ENCODE measurements at regions not wholly inside any gene's neighbourhood (a gene's known extent, or its start where the extent isn't known, plus 50 kb on each side); places are given as distances from the start of the nearest gene placed in this dataset.

- H3K4me3 ChIP-seq (ENCODE audit: low read depth in 1 of 2, low read length in 2 of 2), result no peak overlapping the region
- WGBS, 2 donors, result 76 to 79% methylated on average over 3 of the region's 3 CpGs
- H3K27ac ChIP-seq (ENCODE audit: low read depth in 2 of 2, low read length in 1 of 2), result no peak overlapping the region
- H3K27me3 ChIP-seq (ENCODE audit: control insufficient read depth in 1 of 2, insufficient read depth in 2 of 2, low read length in 2 of 2), result no peaks in the 10 kb centered on the region
- no peaks in the 10 kb centered on the region for H3K36me3 ChIP-seq (ENCODE audit: control insufficient read depth in 2 of 2, insufficient read depth in 2 of 2, low read length in 1 of 2)
- H3K9me3 ChIP-seq (ENCODE audit: control insufficient read depth in 2 of 2, insufficient read depth in 1 of 2, low read depth in 1 of 2, low read length in 1 of 2), result peaks cover 0 to 2% of the 10 kb centered on the region in 2 donors
- H3K4me1 ChIP-seq (ENCODE audit: control insufficient read depth in 2 of 2, insufficient read depth in 2 of 2, low read length in 1 of 2), result no peaks in the 10 kb centered on the region
These were observed 231.6 kb downstream of the CXXC4 start for GRCh38 chr4:104263100-104263499.

GRCh38 chr4:104262678-104263077, 232.0 kb downstream of the CXXC4 start:
- WGBS, 2 donors, result 74 to 76% methylated on average over 2 of the region's 2 CpGs
- Histone ChIP-seq H3K27ac (ENCODE audit: low read depth in 2 of 2, low read length in 1 of 2) (no peak overlapping the region), H3K27me3 (ENCODE audit: control insufficient read depth in 1 of 2, insufficient read depth in 2 of 2, low read length in 2 of 2) (no peaks in the 10 kb centered on the region), H3K9me3 (ENCODE audit: control insufficient read depth in 2 of 2, insufficient read depth in 1 of 2, low read depth in 1 of 2, low read length in 1 of 2) (peaks cover 0 to 2% of the 10 kb centered on the region in 2 donors), H3K4me3 (ENCODE audit: low read depth in 1 of 2, low read length in 2 of 2) (no peak overlapping the region), H3K4me1 (ENCODE audit: control insufficient read depth in 2 of 2, insufficient read depth in 2 of 2, low read length in 1 of 2) (no peaks in the 10 kb centered on the region), H3K36me3 (ENCODE audit: control insufficient read depth in 2 of 2, insufficient read depth in 2 of 2, low read length in 1 of 2) (no peaks in the 10 kb centered on the region)

GRCh38 chr4:104248726-104249125, 246.0 kb downstream of the CXXC4 start:
- H3K4me3 ChIP-seq (ENCODE audit: low read depth in 1 of 2, low read length in 2 of 2), result no peak overlapping the region
- no peaks in the 10 kb centered on the region for H3K36me3 ChIP-seq (ENCODE audit: control insufficient read depth in 2 of 2, insufficient read depth in 2 of 2, low read length in 1 of 2)
- H3K4me1 ChIP-seq (ENCODE audit: control insufficient read depth in 2 of 2, insufficient read depth in 2 of 2, low read length in 1 of 2), result no peaks in the 10 kb centered on the region
- no peaks in the 10 kb centered on the region for H3K9me3 ChIP-seq (ENCODE audit: control insufficient read depth in 2 of 2, insufficient read depth in 1 of 2, low read depth in 1 of 2, low read length in 1 of 2)
- H3K27ac ChIP-seq (ENCODE audit: low read depth in 2 of 2, low read length in 1 of 2), result no peak overlapping the region
- 84 to 90% methylated on average over 1 of the region's 1 CpG for WGBS, 2 donors
- no peaks in the 10 kb centered on the region for H3K27me3 ChIP-seq (ENCODE audit: control insufficient read depth in 1 of 2, insufficient read depth in 2 of 2, low read length in 2 of 2)

- H3K36me3 ChIP-seq (ENCODE audit: control insufficient read depth in 2 of 2, insufficient read depth in 2 of 2, low read length in 1 of 2), result no peaks in the 10 kb centered on the region
- H3K4me3 ChIP-seq (ENCODE audit: low read depth in 1 of 2, low read length in 2 of 2), result no peak overlapping the region
- no peaks in the 10 kb centered on the region for H3K4me1 ChIP-seq (ENCODE audit: control insufficient read depth in 2 of 2, insufficient read depth in 2 of 2, low read length in 1 of 2)
- H3K27ac ChIP-seq (ENCODE audit: low read depth in 2 of 2, low read length in 1 of 2), result no peak overlapping the region
- WGBS, 2 donors, result 23 to 38% methylated on average over 4 of the region's 4 CpGs
- no peaks in the 10 kb centered on the region for H3K9me3 ChIP-seq (ENCODE audit: control insufficient read depth in 2 of 2, insufficient read depth in 1 of 2, low read depth in 1 of 2, low read length in 1 of 2)
- no peaks in the 10 kb centered on the region for H3K27me3 ChIP-seq (ENCODE audit: control insufficient read depth in 1 of 2, insufficient read depth in 2 of 2, low read length in 2 of 2)
These were observed 258.7 kb downstream of the CXXC4 start for GRCh38 chr4:104235967-104236366.

GRCh38 chr4:104217526-104217925, 277.2 kb downstream of the CXXC4 start:
- H3K27ac ChIP-seq (ENCODE audit: low read depth in 2 of 2, low read length in 1 of 2), result no peak overlapping the region
- no peak overlapping the region for H3K4me3 ChIP-seq (ENCODE audit: low read depth in 1 of 2, low read length in 2 of 2)
- H3K27me3 ChIP-seq (ENCODE audit: control insufficient read depth in 1 of 2, insufficient read depth in 2 of 2, low read length in 2 of 2), result no peaks in the 10 kb centered on the region
- H3K9me3 ChIP-seq (ENCODE audit: control insufficient read depth in 2 of 2, insufficient read depth in 1 of 2, low read depth in 1 of 2, low read length in 1 of 2), result no peaks in the 10 kb centered on the region
- 59 to 74% methylated on average over 1 of the region's 1 CpG for WGBS, 2 donors
- H3K4me1 ChIP-seq (ENCODE audit: control insufficient read depth in 2 of 2, insufficient read depth in 2 of 2, low read length in 1 of 2), result no peaks in the 10 kb centered on the region
- H3K36me3 ChIP-seq (ENCODE audit: control insufficient read depth in 2 of 2, insufficient read depth in 2 of 2, low read length in 1 of 2), result no peaks in the 10 kb centered on the region

- no peaks in the 10 kb centered on the region for H3K9me3 ChIP-seq (ENCODE audit: control insufficient read depth in 2 of 2, insufficient read depth in 1 of 2, low read depth in 1 of 2, low read length in 1 of 2)
- H3K27me3 ChIP-seq (ENCODE audit: control insufficient read depth in 1 of 2, insufficient read depth in 2 of 2, low read length in 2 of 2), result no peaks in the 10 kb centered on the region
- H3K4me1 ChIP-seq (ENCODE audit: control insufficient read depth in 2 of 2, insufficient read depth in 2 of 2, low read length in 1 of 2), result no peaks in the 10 kb centered on the region
- 75 to 87% methylated on average over 2 of the region's 2 CpGs for WGBS, 2 donors
- no peak overlapping the region for H3K4me3 ChIP-seq (ENCODE audit: low read depth in 1 of 2, low read length in 2 of 2)
- H3K27ac ChIP-seq (ENCODE audit: low read depth in 2 of 2, low read length in 1 of 2), result no peak overlapping the region
- H3K36me3 ChIP-seq (ENCODE audit: control insufficient read depth in 2 of 2, insufficient read depth in 2 of 2, low read length in 1 of 2), result no peaks in the 10 kb centered on the region
These were observed 283.0 kb downstream of the CXXC4 start for GRCh38 chr4:104211657-104212056.

- Histone ChIP-seq H3K4me1 (ENCODE audit: control insufficient read depth in 2 of 2, insufficient read depth in 2 of 2, low read length in 1 of 2) (no peaks in the 10 kb centered on the region), H3K4me3 (ENCODE audit: low read depth in 1 of 2, low read length in 2 of 2) (no peak overlapping the region)
- WGBS, 2 donors, result 72 to 79% methylated on average over 4 of the region's 4 CpGs
These were observed 284.3 kb downstream of the CXXC4 start for GRCh38 chr4:104210420-104210819.

GRCh38 chr4:104206784-104207183, 287.9 kb downstream of the CXXC4 start:
- WGBS, 2 donors, result 54 to 65% methylated on average over 1 of the region's 1 CpG
- H3K4me1 ChIP-seq (ENCODE audit: control insufficient read depth in 2 of 2, insufficient read depth in 2 of 2, low read length in 1 of 2), result no peaks in the 10 kb centered on the region
- no peaks in the 10 kb centered on the region for H3K36me3 ChIP-seq (ENCODE audit: control insufficient read depth in 2 of 2, insufficient read depth in 2 of 2, low read length in 1 of 2)
- H3K27me3 ChIP-seq (ENCODE audit: control insufficient read depth in 1 of 2, insufficient read depth in 2 of 2, low read length in 2 of 2), result no peaks in the 10 kb centered on the region
- no peak overlapping the region for H3K27ac ChIP-seq (ENCODE audit: low read depth in 2 of 2, low read length in 1 of 2)
- no peaks in the 10 kb centered on the region for H3K9me3 ChIP-seq (ENCODE audit: control insufficient read depth in 2 of 2, insufficient read depth in 1 of 2, low read depth in 1 of 2, low read length in 1 of 2)
- H3K4me3 ChIP-seq (ENCODE audit: low read depth in 1 of 2, low read length in 2 of 2), result no peak overlapping the region

More at GRCh38 chr4:104210420-104210819, 284.3 kb downstream of the CXXC4 start:
- no peaks in the 10 kb centered on the region for H3K36me3 ChIP-seq (ENCODE audit: control insufficient read depth in 2 of 2, insufficient read depth in 2 of 2, low read length in 1 of 2)
- no peak overlapping the region for H3K27ac ChIP-seq (ENCODE audit: low read depth in 2 of 2, low read length in 1 of 2)
- no peaks in the 10 kb centered on the region for H3K9me3 ChIP-seq (ENCODE audit: control insufficient read depth in 2 of 2, insufficient read depth in 1 of 2, low read depth in 1 of 2, low read length in 1 of 2)
- no peaks in the 10 kb centered on the region for H3K27me3 ChIP-seq (ENCODE audit: control insufficient read depth in 1 of 2, insufficient read depth in 2 of 2, low read length in 2 of 2)

- no peaks in the 10 kb centered on the region for H3K27me3 ChIP-seq (ENCODE audit: control insufficient read depth in 1 of 2, insufficient read depth in 2 of 2, low read length in 2 of 2)
- no peaks in the 10 kb centered on the region for H3K36me3 ChIP-seq (ENCODE audit: control insufficient read depth in 2 of 2, insufficient read depth in 2 of 2, low read length in 1 of 2)
- H3K27ac ChIP-seq (ENCODE audit: low read depth in 2 of 2, low read length in 1 of 2), result no peak overlapping the region
- no peaks in the 10 kb centered on the region for H3K9me3 ChIP-seq (ENCODE audit: control insufficient read depth in 2 of 2, insufficient read depth in 1 of 2, low read depth in 1 of 2, low read length in 1 of 2)
- H3K4me1 ChIP-seq (ENCODE audit: control insufficient read depth in 2 of 2, insufficient read depth in 2 of 2, low read length in 1 of 2), result no peaks in the 10 kb centered on the region
- no peak overlapping the region for H3K4me3 ChIP-seq (ENCODE audit: low read depth in 1 of 2, low read length in 2 of 2)
These were observed 289.6 kb downstream of the CXXC4 start for GRCh38 chr4:104205116-104205515.

- Histone ChIP-seq H3K4me1 (ENCODE audit: control insufficient read depth in 2 of 2, insufficient read depth in 2 of 2, low read length in 1 of 2) (no peaks in the 10 kb centered on the region), H3K4me3 (ENCODE audit: low read depth in 1 of 2, low read length in 2 of 2) (no peak overlapping the region), H3K27me3 (ENCODE audit: control insufficient read depth in 1 of 2, insufficient read depth in 2 of 2, low read length in 2 of 2) (no peaks in the 10 kb centered on the region), H3K36me3 (ENCODE audit: control insufficient read depth in 2 of 2, insufficient read depth in 2 of 2, low read length in 1 of 2) (no peaks in the 10 kb centered on the region), H3K9me3 (ENCODE audit: control insufficient read depth in 2 of 2, insufficient read depth in 1 of 2, low read depth in 1 of 2, low read length in 1 of 2) (no peaks in the 10 kb centered on the region), H3K27ac (ENCODE audit: low read depth in 2 of 2, low read length in 1 of 2) (no peak overlapping the region)
- 5 to 10% methylated on average over 1 of the region's 1 CpG for WGBS, 2 donors
These were observed 306.4 kb downstream of the CXXC4 start for GRCh38 chr4:104188301-104188700.
